ENCODE measurements at regions not wholly inside any gene's neighbourhood (a gene's known extent, or its start where the extent isn't known, plus 50 kb on each side); places are given as distances from the start of the nearest gene placed in this dataset.

GRCh38 chr11:133746663-133747306 lies 98.5 kb downstream of the SPATA19 start:
- Histone ChIP-seq H3K27ac (no peak overlapping the region), H3K4me1 (no peaks in the 10 kb centered on the region), H3K9me3 (no peaks in the 10 kb centered on the region), H3K4me2 (no peak overlapping the region), H3K4me3 (no peak overlapping the region)
- FAIRE-seq (no peak), DNase-seq (ENCODE audit: low read depth in 1 of 2, low spot score in 1 of 2) (no peak), ATAC-seq (no peak)
- POLR2A ChIA-PET = no interaction called here
- TF ChIP-seq RNF2 (IDR thresholded peaks at IDR 0.05; ENCODE audit: borderline replicate concordance, low read depth) (no peak), POLR2AphosphoS2 (conservative IDR thresholded peaks at IDR 0.05; ENCODE audit: low read length) (no peak), EHF (CRISPR knock-in tag; IDR thresholded peaks at IDR 0.05) (no peak), EHMT2 (IDR thresholded peaks at IDR 0.05; ENCODE audit: low read depth) (no peak), HOXB13 (CRISPR knock-in tag; IDR thresholded peaks at IDR 0.05; ENCODE audit: low read depth) (no peak), MAX (IDR thresholded peaks at IDR 0.05) (no peak), ZNF302 (CRISPR knock-in tag; IDR thresholded peaks at IDR 0.05) (no peak), HMGXB4 (CRISPR knock-in tag; IDR thresholded peaks at IDR 0.05; ENCODE audit: borderline replicate concordance) (no peak), HOXA7 (CRISPR knock-in tag; IDR thresholded peaks at IDR 0.05) (no peak), ZC3H11A (IDR thresholded peaks at IDR 0.05) (no peak), CEBPB (IDR thresholded peaks at IDR 0.05) (no peak)
- 43% methylated on average over 17 of the region's 18 CpGs for WGBS (ENCODE audit: missing lambda C conversion rate)
- CTCF ChIA-PET = no interaction called here

GRCh38 chr11:133745791-133746190 lies 99.5 kb downstream of the SPATA19 start:
- ChIA-PET POLR2A (no interaction called here), CTCF (no interaction called here)
- no peak for FAIRE-seq
- Histone ChIP-seq H3K4me2 (no peak overlapping the region), H3K9me3 (no peaks in the 10 kb centered on the region), H3K4me3 (no peak overlapping the region), H3K4me1 (no peaks in the 10 kb centered on the region), H3K27ac (no peak overlapping the region)
- WGBS (ENCODE audit: missing lambda C conversion rate) = 0% methylated on average over 4 of the region's 4 CpGs
- TF ChIP-seq HOXB5 (CRISPR knock-in tag; IDR thresholded peaks at IDR 0.05) (no peak), MAFK (IDR thresholded peaks at IDR 0.05; ENCODE audit: partially characterized antibody) (no peak), RAD21 (conservative IDR thresholded peaks at IDR 0.05 in 1 of 2, IDR thresholded peaks at IDR 0.05 in 1 of 2) (no peak), CTCF (IDR thresholded peaks at IDR 0.05) (no peak), FOSB (CRISPR knock-in tag; IDR thresholded peaks at IDR 0.05) (no peak), BCL3 (IDR thresholded peaks at IDR 0.05) (no peak), ATOH8 (CRISPR knock-in tag; IDR thresholded peaks at IDR 0.05; ENCODE audit: low read depth) (no peak), E2F6 (IDR thresholded peaks at IDR 0.05; ENCODE audit: borderline replicate concordance, low read depth) (no peak), FOSL2 (IDR thresholded peaks at IDR 0.05) (no peak), FOSL2 (CRISPR knock-in tag; IDR thresholded peaks at IDR 0.05) (no peak), HEYL (CRISPR knock-in tag; IDR thresholded peaks at IDR 0.05) (no peak)
- DNase-seq (ENCODE audit: low read depth in 1 of 2, low spot score in 1 of 2) = no peak
- no peak for ATAC-seq

All from A549 (cell line).